ENCODE measurements at regions not wholly inside any gene's neighbourhood (a gene's known extent, or its start where the extent isn't known, plus 50 kb on each side); places are given as distances from the start of the nearest gene placed in this dataset.

GRCh38 chr5:97967292-97967691, 784.2 kb upstream of the RIOK2 start:
- Histone ChIP-seq H3K4me1 (ENCODE audit: low read depth) (no peaks in the 10 kb centered on the region), H3K36me3 (ENCODE audit: low read depth) (no peaks in the 10 kb centered on the region), H3K9me3 (no peaks in the 10 kb centered on the region), H3K4me3 (no peak overlapping the region)
- intact Hi-C loops (cut with DNase I, micrococcal nuclease): no loop called here
- TF ChIP-seq, protein P1, sequence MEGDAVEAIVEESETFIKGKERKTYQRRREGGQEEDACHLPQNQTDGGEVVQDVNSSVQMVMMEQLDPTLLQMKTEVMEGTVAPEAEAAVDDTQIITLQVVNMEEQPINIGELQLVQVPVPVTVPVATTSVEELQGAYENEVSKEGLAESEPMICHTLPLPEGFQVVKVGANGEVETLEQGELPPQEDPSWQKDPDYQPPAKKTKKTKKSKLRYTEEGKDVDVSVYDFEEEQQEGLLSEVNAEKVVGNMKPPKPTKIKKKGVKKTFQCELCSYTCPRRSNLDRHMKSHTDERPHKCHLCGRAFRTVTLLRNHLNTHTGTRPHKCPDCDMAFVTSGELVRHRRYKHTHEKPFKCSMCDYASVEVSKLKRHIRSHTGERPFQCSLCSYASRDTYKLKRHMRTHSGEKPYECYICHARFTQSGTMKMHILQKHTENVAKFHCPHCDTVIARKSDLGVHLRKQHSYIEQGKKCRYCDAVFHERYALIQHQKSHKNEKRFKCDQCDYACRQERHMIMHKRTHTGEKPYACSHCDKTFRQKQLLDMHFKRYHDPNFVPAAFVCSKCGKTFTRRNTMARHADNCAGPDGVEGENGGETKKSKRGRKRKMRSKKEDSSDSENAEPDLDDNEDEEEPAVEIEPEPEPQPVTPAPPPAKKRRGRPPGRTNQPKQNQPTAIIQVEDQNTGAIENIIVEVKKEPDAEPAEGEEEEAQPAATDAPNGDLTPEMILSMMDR (IDR thresholded peaks at IDR 0.05): no peak
- ATAC-seq: no peak
- no peak for DNase-seq

DNA sequence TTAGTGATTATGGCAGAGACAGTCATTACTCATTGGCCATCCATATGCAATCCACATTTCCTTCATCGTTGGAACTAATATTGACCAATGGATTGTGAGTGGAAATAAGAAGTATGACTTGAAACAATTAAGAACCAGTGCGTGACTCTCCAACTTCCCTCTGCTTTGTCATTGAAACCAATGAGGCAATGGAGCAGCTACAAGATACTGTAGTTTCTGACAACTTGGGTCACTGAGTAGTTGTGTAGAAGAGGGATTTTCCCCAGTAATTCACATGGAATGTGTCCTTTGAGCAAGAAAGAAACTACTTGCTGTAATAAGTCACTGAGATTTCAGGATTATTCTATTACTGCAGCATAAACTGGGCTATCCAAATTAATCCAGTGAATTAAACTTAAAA, 785.3 kb upstream of the RIOK2 start:
- TF ChIP-seq, protein P1 (IDR thresholded peaks at IDR 0.05): no peak
- ATAC-seq: no peak
- Histone ChIP-seq H3K9me3 (no peaks in the 10 kb centered on the region), H3K4me3 (no peak overlapping the region), H3K36me3 (ENCODE audit: low read depth) (no peaks in the 10 kb centered on the region), H3K4me1 (ENCODE audit: low read depth) (no peaks in the 10 kb centered on the region)
- no peak for DNase-seq
- intact Hi-C loops (cut with DNase I, micrococcal nuclease): no loop called here

DNA sequence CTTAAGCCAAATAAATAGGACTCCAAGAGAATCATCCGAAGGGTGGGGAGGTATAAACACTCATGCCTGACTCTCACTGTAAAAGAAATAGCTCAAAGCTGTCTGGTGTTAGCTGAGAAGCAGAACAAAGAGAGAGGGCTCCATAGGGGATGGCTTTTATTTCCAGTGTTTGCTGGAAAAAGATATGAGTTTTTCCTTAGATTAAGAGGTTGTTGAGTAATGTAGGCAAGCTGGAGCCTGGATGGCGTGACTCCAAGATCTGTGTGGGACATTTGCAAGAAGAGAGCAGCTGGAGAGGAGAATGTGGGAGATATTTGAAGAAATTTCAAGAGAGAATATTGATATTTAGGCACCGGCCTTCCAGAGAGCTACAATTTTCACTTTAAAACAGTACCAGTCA, 793.7 kb upstream of the RGMB start:
- Histone ChIP-seq H3K36me3 (ENCODE audit: low read depth) (no peaks in the 10 kb centered on the region), H3K4me3 (no peak overlapping the region), H3K4me1 (ENCODE audit: low read depth) (no peaks in the 10 kb centered on the region), H3K9me3 (no peaks in the 10 kb centered on the region)
- intact Hi-C loops (cut with DNase I, micrococcal nuclease): no loop called here
- TF ChIP-seq, protein P1 (IDR thresholded peaks at IDR 0.05): no peak
- DNase-seq (no peak), ATAC-seq (no peak)

- intact Hi-C loops (cut with DNase I, micrococcal nuclease): no loop called here
- TF ChIP-seq, protein P1 (IDR thresholded peaks at IDR 0.05): no peak
- Histone ChIP-seq H3K4me1 (ENCODE audit: low read depth) (no peaks in the 10 kb centered on the region), H3K4me3 (no peak overlapping the region), H3K9me3 (no peaks in the 10 kb centered on the region), H3K36me3 (ENCODE audit: low read depth) (no peaks in the 10 kb centered on the region)
- no peak for ATAC-seq
- DNase-seq: no peak
These were observed 793.2 kb upstream of the RGMB start for GRCh38 chr5:97980291-97980690.

DNA sequence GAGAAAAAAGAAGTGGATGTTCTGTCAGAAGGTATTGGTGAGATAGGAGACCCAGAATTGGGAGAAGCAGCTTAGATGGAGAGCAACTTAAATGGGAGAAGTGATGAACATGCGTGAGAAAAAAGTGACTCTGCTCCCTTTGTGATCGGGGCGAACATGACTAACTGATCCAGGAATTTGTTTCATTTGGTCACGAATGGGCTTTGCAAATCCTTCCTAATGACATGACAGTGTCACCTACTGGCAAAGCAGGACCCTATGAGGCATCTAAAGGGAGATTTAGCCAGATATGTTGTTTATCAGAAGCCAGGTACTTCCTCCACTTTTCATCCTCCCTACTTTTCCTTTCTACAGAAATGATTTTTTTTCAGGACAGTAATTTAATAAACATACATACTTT, 787.4 kb upstream of the RGMB start:
- intact Hi-C loops (cut with DNase I, micrococcal nuclease): no loop called here
- no peak for DNase-seq
- no peaks in the 10 kb centered on the region for H3K4me1 ChIP-seq (ENCODE audit: low read depth)
- no peak overlapping the region for H3K4me3 ChIP-seq
- no peak for ATAC-seq
- TF ChIP-seq, protein P1 (IDR thresholded peaks at IDR 0.05): no peak
- H3K9me3 ChIP-seq: no peaks in the 10 kb centered on the region
- no peaks in the 10 kb centered on the region for H3K36me3 ChIP-seq (ENCODE audit: low read depth)

- intact Hi-C loops (cut with DNase I, micrococcal nuclease): no loop called here
- no peak for ATAC-seq
- H3K4me3 ChIP-seq: no peak overlapping the region
- H3K4me1 ChIP-seq (ENCODE audit: low read depth): no peaks in the 10 kb centered on the region
- DNase-seq: no peak
- no peaks in the 10 kb centered on the region for H3K36me3 ChIP-seq (ENCODE audit: low read depth)
- TF ChIP-seq, protein P1 (IDR thresholded peaks at IDR 0.05): no peak
- no peaks in the 10 kb centered on the region for H3K9me3 ChIP-seq
These were observed 782.2 kb upstream of the RGMB start for GRCh38 chr5:97991236-97991635.
